ENCODE measurements at regions not wholly inside any gene's neighbourhood (a gene's known extent, or its start where the extent isn't known, plus 50 kb on each side); places are given as distances from the start of the nearest gene placed in this dataset.

- Histone ChIP-seq H3K4me1 (peaks cover 0 to 5% of the 10 kb centered on the region in 2 donors), H3K9me3 (no peaks in the 10 kb centered on the region), H3K27me3 (no peaks in the 10 kb centered on the region), H3K36me3 (no peaks in the 10 kb centered on the region), H3K27ac (peak overlapping the region; percentile 45 to 50), H3K4me3 (no peak overlapping the region)
- intact Hi-C loops (cut with DNase I; ENCODE audit: low total_unique reads), result no loop called here
- peak in 1 of 2 donors; percentile 47 for DNase-seq (ENCODE audit: low spot score in 2 of 2)
- TF ChIP-seq CTCF (IDR thresholded peaks at IDR 0.05) (no peak), POLR2A (IDR thresholded peaks at IDR 0.05) (no peak), POLR2AphosphoS5 (IDR thresholded peaks at IDR 0.05) (no peak)
These were observed 541.4 kb upstream of the ATP2B1 start for GRCh38 chr12:90250042-90250441.

GRCh38 chr12:90246688-90247087, 538.0 kb upstream of the ATP2B1 start:
- H3K4me1 ChIP-seq, result peaks cover 0 to 5% of the 10 kb centered on the region in 2 donors
- no peaks in the 10 kb centered on the region for H3K27me3 ChIP-seq
- no peaks in the 10 kb centered on the region for H3K9me3 ChIP-seq
- no peak for DNase-seq (ENCODE audit: low spot score in 2 of 2)
- no peaks in the 10 kb centered on the region for H3K36me3 ChIP-seq
- no peak for TF ChIP-seq POLR2A (IDR thresholded peaks at IDR 0.05)
- H3K4me3 ChIP-seq, result no peak overlapping the region
- peak overlapping the region in 1 of 2 donors; percentile 38 for H3K27ac ChIP-seq
- intact Hi-C loops (cut with DNase I; ENCODE audit: low total_unique reads), result no loop called here

- no peaks in the 10 kb centered on the region for H3K27me3 ChIP-seq
- H3K4me3 ChIP-seq, result no peak overlapping the region
- no peaks in the 10 kb centered on the region for H3K36me3 ChIP-seq
- DNase-seq (ENCODE audit: low spot score in 2 of 2), result peak in 1 of 2 donors; percentile 21
- no peaks in the 10 kb centered on the region for H3K9me3 ChIP-seq
- H3K27ac ChIP-seq, result no peak overlapping the region
- TF ChIP-seq CTCF (IDR thresholded peaks at IDR 0.05) (no peak), POLR2AphosphoS5 (IDR thresholded peaks at IDR 0.05) (no peak), POLR2A (IDR thresholded peaks at IDR 0.05) (no peak)
- no peaks in the 10 kb centered on the region for H3K4me1 ChIP-seq
- intact Hi-C loops (cut with DNase I; ENCODE audit: low total_unique reads), result no loop called here
These were observed 536.8 kb upstream of the ATP2B1 start for GRCh38 chr12:90245391-90245790.

GRCh38 chr12:90244232-90244631, 535.6 kb upstream of the ATP2B1 start:
- intact Hi-C loops (cut with DNase I; ENCODE audit: low total_unique reads), result no loop called here
- no peak overlapping the region for H3K4me3 ChIP-seq
- H3K27ac ChIP-seq, result no peak overlapping the region
- no peaks in the 10 kb centered on the region for H3K4me1 ChIP-seq
- DNase-seq (ENCODE audit: low spot score in 2 of 2), result no peak
- TF ChIP-seq CTCF (IDR thresholded peaks at IDR 0.05) (no peak), POLR2A (IDR thresholded peaks at IDR 0.05) (no peak), POLR2AphosphoS5 (IDR thresholded peaks at IDR 0.05) (no peak)
- no peaks in the 10 kb centered on the region for H3K9me3 ChIP-seq
- H3K36me3 ChIP-seq, result no peaks in the 10 kb centered on the region
- no peaks in the 10 kb centered on the region for H3K27me3 ChIP-seq

- Histone ChIP-seq H3K9me3 (no peaks in the 10 kb centered on the region), H3K27me3 (no peaks in the 10 kb centered on the region), H3K36me3 (no peaks in the 10 kb centered on the region), H3K27ac (no peak overlapping the region), H3K4me3 (no peak overlapping the region), H3K4me1 (no peaks in the 10 kb centered on the region)
- intact Hi-C loops (cut with DNase I; ENCODE audit: low total_unique reads), result no loop called here
- TF ChIP-seq POLR2A (IDR thresholded peaks at IDR 0.05) (no peak), CTCF (IDR thresholded peaks at IDR 0.05) (no peak), POLR2AphosphoS5 (IDR thresholded peaks at IDR 0.05) (no peak)
- DNase-seq (ENCODE audit: low spot score in 2 of 2), result no peak
These were observed 534.6 kb upstream of the ATP2B1 start for GRCh38 chr12:90243211-90243610.

- intact Hi-C loops (cut with DNase I; ENCODE audit: low total_unique reads), result no loop called here
- H3K4me1 ChIP-seq, result no peaks in the 10 kb centered on the region
These were observed 531.2 kb upstream of the ATP2B1 start for GRCh38 chr12:90239732-90240260.

More at GRCh38 chr12:90239732-90240260, 531.2 kb upstream of the ATP2B1 start:
- Histone ChIP-seq H3K27me3 (no peaks in the 10 kb centered on the region), H3K36me3 (no peaks in the 10 kb centered on the region), H3K9me3 (no peaks in the 10 kb centered on the region), H3K27ac (no peak overlapping the region), H3K4me3 (no peak overlapping the region)
- no peak for TF ChIP-seq CTCF (IDR thresholded peaks at IDR 0.05)
- no peak for DNase-seq (ENCODE audit: low spot score in 2 of 2)
